SK-N-SH treated with all-trans-retinoic acid at 6 μM for 48 hours (cell line): ENCODE measurements at regions not wholly inside any gene's neighbourhood (a gene's known extent, or its start where the extent isn't known, plus 50 kb on each side); places are given as distances from the start of the nearest gene placed in this dataset.

Experiments used
- ATAC-seq: fragments of 200-7000 bp; cut with Tn5 transposase; 3 replicates; pipeline ENCODE4 v1.9.1; 2020; ENCODE audit warnings: mild to moderate bottlenecking, moderate library complexity
- ARNTL ChIP-seq: fragments of 450-650 bp; formaldehyde crosslinking; IDR thresholded peaks from 2 replicates; pipeline ENCODE4 v1.5.0; 2020; ENCODE audit warnings: low read depth, mild to moderate bottlenecking, moderate library complexity, borderline replicate concordance
- BACH2 ChIP-seq: fragments of 250-450 bp; sonication (Bioruptor Pico); IDR thresholded peaks from 2 replicates; pipeline ENCODE4 v1.9.0; 2021; ENCODE audit warnings: mild to moderate bottlenecking, borderline replicate concordance
- CREB5 ChIP-seq: fragments of 250-450 bp; sonication (Bioruptor Pico); IDR thresholded peaks from 2 replicates; pipeline ENCODE4 v1.5.1; 2020; ENCODE audit warnings: low read depth, mild to moderate bottlenecking, moderate library complexity
- CSDC2 ChIP-seq: fragments of 250-450 bp; sonication (Bioruptor Pico); IDR thresholded peaks from 2 replicates; pipeline ENCODE4 v1.5.0; 2020; ENCODE audit warnings: mild to moderate bottlenecking, moderate library complexity
- ESRRG ChIP-seq: fragments of 250-450 bp; sonication (Bioruptor Pico); IDR thresholded peaks from 2 replicates; pipeline ENCODE4 v1.6.1; 2021; ENCODE audit warnings: mild to moderate bottlenecking
- GLIS3 ChIP-seq: fragments of 250-450 bp; sonication (Bioruptor Pico); IDR thresholded peaks from 2 replicates; pipeline ENCODE4 v1.5.0; 2020; ENCODE audit warnings: mild to moderate bottlenecking, moderate library complexity
- OSR1 ChIP-seq: fragments of 250-450 bp; sonication (Bioruptor Pico); IDR thresholded peaks from 2 replicates; pipeline ENCODE4 v1.8.0; 2022; ENCODE audit warnings: moderate library complexity, mild to moderate bottlenecking, inconsistent platforms
- PATZ1 ChIP-seq: fragments of 250-450 bp; sonication (Bioruptor Pico); IDR thresholded peaks from 2 replicates; pipeline ENCODE4 v1.8.0; 2020; ENCODE audit warnings: mild to moderate bottlenecking, moderate library complexity, borderline replicate concordance
- POU6F1 ChIP-seq: fragments of 250-450 bp; sonication (Bioruptor Pico); IDR thresholded peaks from 2 replicates; pipeline ENCODE4 v1.8.0; 2021; ENCODE audit warnings: low read depth, mild to moderate bottlenecking, moderate library complexity, borderline replicate concordance
- PPARA ChIP-seq: fragments of 250-450 bp; sonication (Bioruptor Pico); IDR thresholded peaks from 2 replicates; pipeline ENCODE4 v1.5.0; 2020; ENCODE audit warnings: mild to moderate bottlenecking, borderline replicate concordance
- RARB ChIP-seq: fragments of 250-450 bp; sonication (Bioruptor Pico); IDR thresholded peaks from 2 replicates; pipeline ENCODE4 v1.8.0; 2021; ENCODE audit warnings: mild to moderate bottlenecking, moderate library complexity
- SNAI2 ChIP-seq: fragments of 250-450 bp; sonication (Bioruptor Pico); IDR thresholded peaks from 2 replicates; pipeline ENCODE4 v1.5.0; 2020; ENCODE audit warnings: mild to moderate bottlenecking, moderate library complexity
- TCF4 ChIP-seq: fragments of 250-450 bp; sonication (Bioruptor Pico); IDR thresholded peaks from 2 replicates; pipeline ENCODE4 v1.8.0; 2021; ENCODE audit warnings: mild to moderate bottlenecking, moderate library complexity, borderline replicate concordance
- TOX ChIP-seq: fragments of 250-450 bp; sonication (Bioruptor Pico); IDR thresholded peaks from 2 replicates; pipeline ENCODE4 v1.8.0; 2021; ENCODE audit warnings: mild to moderate bottlenecking, moderate library complexity, borderline replicate concordance
- TSHZ2 ChIP-seq: fragments of 250-450 bp; sonication (Bioruptor Pico); IDR thresholded peaks from 2 replicates; pipeline ENCODE4 v1.5.0; 2020; ENCODE audit warnings: mild to moderate bottlenecking, moderate library complexity
- ZC3H10 ChIP-seq: fragments of 250-450 bp; sonication (Bioruptor Pico); IDR thresholded peaks from 2 replicates; pipeline ENCODE4 v1.5.1; 2021; ENCODE audit warnings: mild to moderate bottlenecking, moderate library complexity
- ZFP3 ChIP-seq: fragments of 250-450 bp; sonication (Bioruptor Pico); IDR thresholded peaks from 2 replicates; pipeline ENCODE4 v1.5.0; 2020; ENCODE audit warnings: mild to moderate bottlenecking, moderate library complexity
- ZFP30 ChIP-seq: fragments of 450-650 bp; formaldehyde crosslinking; IDR thresholded peaks from 2 replicates; pipeline ENCODE4 v1.5.0; 2022; ENCODE audit warnings: mild to moderate bottlenecking, moderate library complexity
- ZNF565 ChIP-seq: fragments of 450-650 bp; formaldehyde crosslinking; conservative IDR thresholded peaks from 2 replicates; pipeline ENCODE4 v1.5.0; 2020; ENCODE audit warnings: low read depth, mild to moderate bottlenecking, moderate library complexity
- ZNF70 ChIP-seq: fragments of 450-650 bp; formaldehyde crosslinking; IDR thresholded peaks from 2 replicates; pipeline ENCODE4 v1.5.0; 2020; ENCODE audit warnings: mild to moderate bottlenecking, moderate library complexity
- ZNF8 ChIP-seq: fragments of 450-650 bp; formaldehyde crosslinking; IDR thresholded peaks from 2 replicates; pipeline ENCODE4 v1.5.0; 2020; ENCODE audit warnings: mild to moderate bottlenecking, moderate library complexity

- TF ChIP-seq ARNTL: no peak
- no peak for TF ChIP-seq TSHZ2 (CRISPR knock-in tag)
- TF ChIP-seq ZFP3 (CRISPR knock-in tag): no peak
- TF ChIP-seq, all 23 proteins: peak for 0
- no peak for ATAC-seq
Observed at GRCh38 chr17:71902894-71903506, 217.8 kb upstream of the SOX9 start.

- no peak for ATAC-seq
- TF ChIP-seq ZNF8 (CRISPR knock-in tag): no peak
- no peak for TF ChIP-seq TOX (CRISPR knock-in tag)
- TF ChIP-seq TCF4 (CRISPR knock-in tag): no peak
- no peak for TF ChIP-seq SNAI2 (CRISPR knock-in tag)
- TF ChIP-seq OSR1 (CRISPR knock-in tag): no peak
- no peak for TF ChIP-seq PPARA
- no peak for TF ChIP-seq ZNF565 (CRISPR knock-in tag)
- TF ChIP-seq GLIS3: no peak
- no peak for TF ChIP-seq CSDC2 (CRISPR knock-in tag)
- no peak for TF ChIP-seq ZC3H10 (CRISPR knock-in tag)
- no peak for TF ChIP-seq ZFP30
- TF ChIP-seq BACH2 (CRISPR knock-in tag): no peak
- no peak for TF ChIP-seq ESRRG (CRISPR knock-in tag)
Observed at GRCh38 chr17:71905376-71906031, 215.3 kb upstream of the SOX9 start.

GRCh38 chr17:71909155-71909554, 211.7 kb upstream of the SOX9 start:
- TF ChIP-seq PPARA: no peak
- no peak for TF ChIP-seq CREB5 (CRISPR knock-in tag)
- no peak for TF ChIP-seq TOX (CRISPR knock-in tag)
- no peak for TF ChIP-seq POU6F1 (CRISPR knock-in tag)
- no peak for TF ChIP-seq OSR1 (CRISPR knock-in tag)
- no peak for TF ChIP-seq PATZ1 (CRISPR knock-in tag)
- TF ChIP-seq, all 23 proteins: peak for 0
- no peak for ATAC-seq

- TF ChIP-seq ZC3H10 (CRISPR knock-in tag): no peak
- no peak for TF ChIP-seq TSHZ2 (CRISPR knock-in tag)
- TF ChIP-seq PATZ1 (CRISPR knock-in tag): no peak
- no peak for TF ChIP-seq ZNF70
- TF ChIP-seq PPARA: no peak
- no peak for TF ChIP-seq TCF4 (CRISPR knock-in tag)
- TF ChIP-seq ESRRG (CRISPR knock-in tag): no peak
- no peak for TF ChIP-seq RARB (CRISPR knock-in tag)
- TF ChIP-seq GLIS3: no peak
- ATAC-seq: no peak
Observed at GRCh38 chr17:71910002-71910401, 210.8 kb upstream of the SOX9 start.
